MM.1S (cell line): ENCODE measurements at regions not wholly inside any gene's neighbourhood (a gene's known extent, or its start where the extent isn't known, plus 50 kb on each side); places are given as distances from the start of the nearest gene placed in this dataset.
A peak's percentile ranks its signal among the peaks of the same experiment; 100 is the strongest.

Source experiments
- DNase-seq: peaks from one replicate; pipeline ENCODE4 v3.0.0-alpha.2; 2015
- H2AFZ ChIP-seq: fragments of 300-600 bp; sonication (generic); 2 replicates; pipeline ENCODE4 v1.6.0; 2016; ENCODE audit warnings: antibody characterized with exemption, low read length
- H3F3A ChIP-seq: fragments of 300-600 bp; sonication (generic); 2 replicates; pipeline ENCODE4 v1.6.1; 2016; ENCODE audit warnings: mild to moderate bottlenecking, antibody characterized with exemption, low read length, moderate library complexity, mixed read lengths; ENCODE audit not compliant: insufficient read depth
- H3K27ac ChIP-seq: fragments of 300-600 bp; sonication (generic); 2 replicates; pipeline ENCODE4 v1.5.1; 2016; ENCODE audit warnings: mild to moderate bottlenecking, low read length
- H3K27me3 ChIP-seq: fragments of 300-600 bp; sonication (generic); replicated peaks from 2 replicates; pipeline ENCODE4 v1.6.0; 2016; ENCODE audit warnings: low read length; ENCODE audit not compliant: insufficient read depth
- H3K36me3 ChIP-seq: fragments of 300-600 bp; sonication (generic); replicated peaks from 2 replicates; pipeline ENCODE4 v1.6.1; 2016; ENCODE audit warnings: mild to moderate bottlenecking, low read length, mixed read lengths; ENCODE audit not compliant: insufficient read depth
- H3K4me1 ChIP-seq: fragments of 300-600 bp; sonication (generic); 2 replicates; pipeline ENCODE4 v1.6.1; 2016; ENCODE audit warnings: low read length, mixed read lengths
- H3K4me2 ChIP-seq: fragments of 300-600 bp; sonication (generic); 2 replicates; pipeline ENCODE4 v1.6.0; 2016; ENCODE audit warnings: low read depth, low read length
- H3K4me3 ChIP-seq: fragments of 300-600 bp; sonication (generic); 2 replicates; pipeline ENCODE4 v1.5.1; 2016; ENCODE audit warnings: low read length, mixed read lengths
- H3K79me2 ChIP-seq: fragments of 300-600 bp; sonication (generic); 2 replicates; pipeline ENCODE4 v1.6.1; 2016; ENCODE audit warnings: mixed run types, low read length, mixed read lengths
- H3K9ac ChIP-seq: fragments of 300-600 bp; sonication (generic); 2 replicates; pipeline ENCODE4 v1.6.1; 2016; ENCODE audit warnings: low read length, mixed read lengths
- H3K9me2 ChIP-seq: fragments of 300-600 bp; sonication (generic); replicated peaks from 2 replicates; pipeline ENCODE4 v1.6.1; 2016; ENCODE audit warnings: mild to moderate bottlenecking, low read length, mixed read lengths; ENCODE audit not compliant: insufficient read depth
- H3K9me3 ChIP-seq: fragments of 300-600 bp; sonication (generic); replicated peaks from 2 replicates; pipeline ENCODE4 v1.6.1; 2016; ENCODE audit warnings: mild to moderate bottlenecking, low read length, mixed read lengths; ENCODE audit not compliant: insufficient read depth
- H4K20me1 ChIP-seq: fragments of 300-600 bp; sonication (generic); 2 replicates; pipeline ENCODE4 v1.6.1; 2016; ENCODE audit warnings: mild to moderate bottlenecking, low read length, moderate library complexity, mixed read lengths; ENCODE audit not compliant: insufficient read depth
- CTCF ChIP-seq: fragments of 300-600 bp; sonication (generic); IDR thresholded peaks from 2 replicates; pipeline ENCODE4 v1.5.1; 2016; ENCODE audit warnings: antibody characterized with exemption, low read length, mixed read lengths
- EZH2 ChIP-seq: fragments of 300-600 bp; sonication (generic); optimal IDR thresholded peaks from 2 replicates; pipeline ENCODE3; 2017; ENCODE audit warnings: low read depth, mild to moderate bottlenecking, antibody characterized with exemption, low read length, mixed read lengths
- EZH2phosphoT487 ChIP-seq: fragments of 300-600 bp; sonication (generic); IDR thresholded peaks from 2 replicates; pipeline ENCODE4 v1.6.1; 2018; ENCODE audit warnings: antibody characterized with exemption, low read length

GRCh38 chr5:89395111-89395510 lies 512.1 kb upstream of the MEF2C start:
- no peaks in the 10 kb centered on the region for H3K79me2 ChIP-seq
- H3K36me3 ChIP-seq: no peaks in the 10 kb centered on the region
- TF ChIP-seq EZH2: no peak
- no peak overlapping the region for H3K27ac ChIP-seq
- H3K27me3 ChIP-seq: no peaks in the 10 kb centered on the region
- H3K9ac ChIP-seq: no peak overlapping the region
- H3K4me2 ChIP-seq: no peak overlapping the region
- no peaks in the 10 kb centered on the region for H4K20me1 ChIP-seq
- H3F3A ChIP-seq: peaks cover 11% of the 10 kb centered on the region
- H3K4me1 ChIP-seq: peaks cover 17% of the 10 kb centered on the region
- no peaks in the 10 kb centered on the region for H3K9me2 ChIP-seq
- no peak overlapping the region for H3K4me3 ChIP-seq
- no peak for DNase-seq
- H3K9me3 ChIP-seq: no peaks in the 10 kb centered on the region
- H2AFZ ChIP-seq: no peak overlapping the region

- H3F3A ChIP-seq: 0 out of 2 replicates have a peak, but pooled peaks cover 6% of the 10 kb centered on the region
- peak; percentile 86 for DNase-seq
- H2AFZ ChIP-seq: 0 out of 2 replicates have a peak overlapping the region, but pooled peaks have one; percentile 0
- no peaks in the 10 kb centered on the region for H3K9me3 ChIP-seq
- H3K4me2 ChIP-seq: peak overlapping the region; percentile 28; the same call in 1 of the 2 replicates
- H3K27ac ChIP-seq: peak overlapping the region; percentile 0; the same call in 1 of the 2 replicates
- peaks cover 15% of the 10 kb centered on the region for H3K4me1 ChIP-seq
- H3K27me3 ChIP-seq: no peaks in the 10 kb centered on the region
- H3K9me2 ChIP-seq: no peaks in the 10 kb centered on the region
- no peak overlapping the region for H3K9ac ChIP-seq
- no peaks in the 10 kb centered on the region for H3K79me2 ChIP-seq
- H4K20me1 ChIP-seq: no peaks in the 10 kb centered on the region
- no peaks in the 10 kb centered on the region for H3K36me3 ChIP-seq
- no peak for TF ChIP-seq EZH2
- TF ChIP-seq CTCF: no peak
- TF ChIP-seq EZH2phosphoT487: no peak
- no peak overlapping the region for H3K4me3 ChIP-seq
Measured at GRCh38 chr5:89388872-89389271, 505.9 kb upstream of the MEF2C start.

- no peaks in the 10 kb centered on the region for H3K79me2 ChIP-seq
- no peak overlapping the region for H2AFZ ChIP-seq
- no peaks in the 10 kb centered on the region for H3K36me3 ChIP-seq
- H3K4me1 ChIP-seq: peaks cover 12% of the 10 kb centered on the region
- H3K4me2 ChIP-seq: no peak overlapping the region
- no peaks in the 10 kb centered on the region for H3K27me3 ChIP-seq
- H3F3A ChIP-seq: 0 out of 2 replicates have a peak, but pooled peaks cover 6% of the 10 kb centered on the region
- H4K20me1 ChIP-seq: no peaks in the 10 kb centered on the region
- no peak overlapping the region for H3K4me3 ChIP-seq
- no peak overlapping the region for H3K9ac ChIP-seq
- no peak for DNase-seq
- TF ChIP-seq EZH2phosphoT487: no peak
- no peaks in the 10 kb centered on the region for H3K9me2 ChIP-seq
- no peak overlapping the region for H3K27ac ChIP-seq
- H3K9me3 ChIP-seq: no peaks in the 10 kb centered on the region
Measured at GRCh38 chr5:89384391-89384790, 501.4 kb upstream of the MEF2C start.

- Histone ChIP-seq H3F3A (no peaks in the 10 kb centered on the region), H3K79me2 (no peaks in the 10 kb centered on the region), H3K27me3 (no peaks in the 10 kb centered on the region), H3K4me3 (no peak overlapping the region), H3K4me2 (no peak overlapping the region), H3K9me2 (no peaks in the 10 kb centered on the region), H3K4me1 (no peaks in the 10 kb centered on the region), H3K9ac (no peak overlapping the region), H4K20me1 (no peaks in the 10 kb centered on the region), H3K27ac (no peak overlapping the region), H2AFZ (no peak overlapping the region), H3K9me3 (no peaks in the 10 kb centered on the region), H3K36me3 (no peaks in the 10 kb centered on the region)
- no peak for DNase-seq
- TF ChIP-seq CTCF (no peak), EZH2phosphoT487 (no peak), EZH2 (no peak)
Measured at GRCh38 chr5:89380635-89381034, 497.7 kb upstream of the MEF2C start.
